Lower lobe of right lung (tissue), 2 donors: ENCODE measurements at regions not wholly inside any gene's neighbourhood (a gene's known extent, or its start where the extent isn't known, plus 50 kb on each side); places are given as distances from the start of the nearest gene placed in this dataset.
"Not testable (repeated sequence)": the region's sequence is repeated elsewhere in the genome, so short reads cannot be mapped to it uniquely, and the experiment has no call there.

ENCODE experiments used
- ATAC-seq, 2 donors: fragments of 200-7000 bp; cut with Tn5 transposase; one replicate each; pipeline ENCODE4 v1.9.1; 2020 to 2022; ENCODE audit warnings: mild to moderate bottlenecking in 2 of 2, moderate library complexity in 2 of 2
- DNase-seq: peaks from one replicate; pipeline ENCODE4 v3.0.0-alpha.2; 2020
- H3K27ac ChIP-seq: fragments of 200-600 bp; one replicate; pipeline ENCODE4 v1.8.0; 2022
- H3K27me3 ChIP-seq: fragments of 200-600 bp; one replicate; pipeline ENCODE4 v1.8.0; 2022; ENCODE audit warnings: low read depth
- H3K36me3 ChIP-seq: fragments of 200-600 bp; one replicate; pipeline ENCODE4 v1.8.0; 2022; ENCODE audit warnings: mild to moderate bottlenecking
- H3K4me1 ChIP-seq: fragments of 200-600 bp; one replicate; pipeline ENCODE4 v1.8.0; 2022
- H3K4me3 ChIP-seq: fragments of 200-600 bp; one replicate; pipeline ENCODE4 v1.8.0; 2022; ENCODE audit warnings: mild to moderate bottlenecking
- H3K9me3 ChIP-seq: fragments of 200-600 bp; one replicate; pipeline ENCODE4 v1.8.0; 2022
- CTCF ChIP-seq: fragments of 200-600 bp; IDR thresholded peaks from one replicate; pipeline ENCODE4 v1.8.0; 2022; ENCODE audit warnings: antibody characterized with exemption, mild to moderate bottlenecking
- intact Hi-C: fragments of 100-400 bp; cut with DNase I; formaldehyde crosslinking; loops from one replicate; pipeline ENCODE4 v1.11.0; 2022
- donor health status: DM: no; HTN: yes; CAD: no; lungs with severe emphysema.

- Histone ChIP-seq H3K36me3 (no peaks in the 10 kb centered on the region), H3K4me1 (no peaks in the 10 kb centered on the region), H3K4me3 (no peak overlapping the region), H3K27ac (peak overlapping the region; percentile 2), H3K9me3 (no peaks in the 10 kb centered on the region), H3K27me3 (no peaks in the 10 kb centered on the region)
- peak; percentile 65 to 78 for ATAC-seq
- DNase-seq = no peak
- intact Hi-C loops = no loop called here
- TF ChIP-seq CTCF = no peak
Measured at GRCh38 chr5:67770431-67771025, 445.0 kb upstream of the PIK3R1 start.

- intact Hi-C loops = no loop called here
- Histone ChIP-seq H3K4me1 (no peaks in the 10 kb centered on the region), H3K27ac (no peak overlapping the region), H3K27me3 (no peaks in the 10 kb centered on the region), H3K36me3 (no peaks in the 10 kb centered on the region), H3K4me3 (no peak overlapping the region), H3K9me3 (no peaks in the 10 kb centered on the region)
- TF ChIP-seq CTCF = no peak
- no peak for ATAC-seq
- no peak for DNase-seq
Measured at GRCh38 chr5:67765697-67766096, 449.9 kb upstream of the PIK3R1 start.

- not testable (repeated sequence) for H3K4me1 ChIP-seq, H3K9me3 ChIP-seq, ATAC-seq
Measured at GRCh38 chr5:67757771-67758170, 457.8 kb upstream of the PIK3R1 start.

GRCh38 chr5:67752357-67752708, 463.2 kb upstream of the PIK3R1 start:
- Histone ChIP-seq H3K4me1 (no peaks in the 10 kb centered on the region), H3K27me3 (no peaks in the 10 kb centered on the region), H3K4me3 (no peak overlapping the region), H3K9me3 (peaks cover 14% of the 10 kb centered on the region), H3K36me3 (no peaks in the 10 kb centered on the region), H3K27ac (no peak overlapping the region)
- TF ChIP-seq CTCF = no peak
- intact Hi-C loops = no loop called here
- ATAC-seq (no peak), DNase-seq (no peak)

More at GRCh38 chr5:67757771-67758170, 457.8 kb upstream of the PIK3R1 start:
- H3K4me3 ChIP-seq, DNase-seq, H3K27me3 ChIP-seq, H3K36me3 ChIP-seq, intact Hi-C loops, H3K27ac ChIP-seq: not testable (repeated sequence)

GRCh38 chr5:67748165-67748690, 467.3 kb upstream of the PIK3R1 start:
- Histone ChIP-seq H3K4me1 (no peaks in the 10 kb centered on the region), H3K36me3 (no peaks in the 10 kb centered on the region), H3K4me3 (no peak overlapping the region), H3K9me3 (peaks cover 10% of the 10 kb centered on the region), H3K27ac (no peak overlapping the region), H3K27me3 (no peaks in the 10 kb centered on the region)
- intact Hi-C loops = no loop called here
- ATAC-seq (no peak), DNase-seq (no peak)
- no peak for TF ChIP-seq CTCF

GRCh38 chr5:67747096-67747495, 468.5 kb upstream of the PIK3R1 start:
- TF ChIP-seq CTCF = no peak
- ATAC-seq (no peak), DNase-seq (no peak)
- intact Hi-C loops = no loop called here
- Histone ChIP-seq H3K36me3 (no peaks in the 10 kb centered on the region), H3K27me3 (no peaks in the 10 kb centered on the region), H3K4me3 (no peak overlapping the region), H3K9me3 (no peaks in the 10 kb centered on the region), H3K4me1 (no peaks in the 10 kb centered on the region), H3K27ac (no peak overlapping the region)

- H3K4me1 ChIP-seq, ATAC-seq, H3K27me3 ChIP-seq, intact Hi-C loops, H3K9me3 ChIP-seq, DNase-seq, H3K4me3 ChIP-seq, H3K36me3 ChIP-seq, H3K27ac ChIP-seq: not testable (repeated sequence)
Measured at GRCh38 chr5:67746608-67747007, 468.9 kb upstream of the PIK3R1 start.
